T-cell (primary cell): ENCODE measurements at regions not wholly inside any gene's neighbourhood (a gene's known extent, or its start where the extent isn't known, plus 50 kb on each side); places are given as distances from the start of the nearest gene placed in this dataset.
"Not testable (repeated sequence)": the region's sequence is repeated elsewhere in the genome, so short reads cannot be mapped to it uniquely, and the experiment has no call there.

ENCODE experiments used
- ATAC-seq, 4 experiments: fragments of 200-7000 bp in 3 of 4; fragments of 150-1000 bp in 1 of 4; cut with Tn5 transposase; replicated peaks in 1 of 4; 1 replicate in 3 of 4; 2 replicates in 1 of 4; pipeline ENCODE4 v1.10.0; 2021; ENCODE audit warnings: moderate library complexity in 3 of 4, mild to moderate bottlenecking in 2 of 4, moderate number of reproducible peaks in 1 of 4
- CTCF ChIA-PET, 2 donors: fragments of 300-600 bp; sonication (Branson Sonifier 250); formaldehyde crosslinking; loops; one replicate each; lab custom pipeline; 2022; ENCODE audit warnings: antibody characterized with exemption in 2 of 2; lab: Charles Lee
- POLR2A ChIA-PET, 2 donors: fragments of 300-600 bp; sonication (Branson Sonifier 250); formaldehyde crosslinking; loops; one replicate each; lab custom pipeline; 2022; ENCODE audit warnings: antibody characterized with exemption in 2 of 2; lab: Charles Lee
- DNase-seq, 35 experiments: peaks; one replicate each; pipeline versions ENCODE4 v3.0.0 to v3.0.0-alpha.2; 2013 to 2023
- H3K27ac ChIP-seq: one replicate; pipeline ENCODE4 v1.5.1; 2013; ENCODE audit warnings: low read length
- H3K27me3 ChIP-seq, 2 experiments: replicated peaks in 1 of 2; 1 replicate in 1 of 2; 2 replicates in 1 of 2; pipeline versions ENCODE4 v1.6.1 to v1.7.0; 2013; ENCODE audit warnings: low read length in 1 of 2, mixed read lengths in 1 of 2; ENCODE audit not compliant: control insufficient read depth in 2 of 2, insufficient read depth in 2 of 2; ENCODE audit errors: extremely low read depth in 1 of 2
- H3K36me3 ChIP-seq, 2 donors: 1 replicate in 1 of 2; 2 replicates in 1 of 2; pipeline versions ENCODE4 v1.6.1 to v1.7.0; 2013; ENCODE audit warnings: low read length in 1 of 2; ENCODE audit not compliant: control insufficient read depth in 2 of 2, insufficient read depth in 1 of 2; ENCODE audit errors: extremely low read depth in 1 of 2
- H3K4me1 ChIP-seq, 2 experiments: 1 replicate in 1 of 2; 2 replicates in 1 of 2; pipeline versions ENCODE4 v1.6.1 to v1.7.0; 2013; ENCODE audit warnings: low read length in 2 of 2, mixed read lengths in 1 of 2; ENCODE audit not compliant: insufficient read depth in 2 of 2, control insufficient read depth in 1 of 2; ENCODE audit errors: extremely low read depth in 1 of 2
- H3K4me3 ChIP-seq, 2 donors: 1 replicate in 1 of 2; 2 replicates in 1 of 2; pipeline versions ENCODE4 v1.5.1 to v1.7.0; 2013; ENCODE audit warnings: mild to moderate bottlenecking in 2 of 2, low read length in 1 of 2, moderate library complexity in 1 of 2; ENCODE audit not compliant: control insufficient read depth in 1 of 2; ENCODE audit errors: extremely low read depth in 1 of 2
- H3K9me3 ChIP-seq: 2 replicates; pipeline ENCODE4 v1.7.0; 2013
- H3K27ac Mint-ChIP-seq, 2 donors: one replicate each; pipeline ENCODE4 v1.8.0; 2020 to 2021; ENCODE audit warnings: mild to moderate bottlenecking in 2 of 2, mixed read lengths in 2 of 2
- H3K27me3 Mint-ChIP-seq, 2 donors: one replicate each; pipeline ENCODE4 v1.8.0; 2021 to 2022; ENCODE audit warnings: mixed read lengths in 2 of 2
- H3K36me3 Mint-ChIP-seq: one replicate; pipeline ENCODE4 v1.8.0; 2021; ENCODE audit warnings: mixed read lengths
- H3K4me1 Mint-ChIP-seq, 3 donors: one replicate each; pipeline ENCODE4 v1.8.0; 2020 to 2022; ENCODE audit warnings: mixed read lengths in 3 of 3, mild to moderate bottlenecking in 1 of 3
- H3K4me3 Mint-ChIP-seq, 3 donors: one replicate each; pipeline ENCODE4 v1.8.0; 2020 to 2022; ENCODE audit warnings: mild to moderate bottlenecking in 3 of 3, mixed read lengths in 3 of 3, moderate library complexity in 3 of 3
- H3K9me3 Mint-ChIP-seq, 3 donors: one replicate each; pipeline ENCODE4 v1.8.0; 2020 to 2022; ENCODE audit warnings: mixed read lengths in 3 of 3
- WGBS: methylation state at CpG from one replicate; pipeline ENCODE4 v1.1.5; 2013; ENCODE audit warnings: missing lambda C conversion rate; ENCODE audit not compliant: insufficient coverage; 5-methylcytosine and 5-hydroxymethylcytosine counted together

GRCh38 chr5:82969221-82969976 is 107.8 kb downstream of the TMEM167A start:
- H3K4me3 ChIP-seq, H3K9me3 Mint-ChIP-seq, H3K36me3 ChIP-seq, H3K9me3 ChIP-seq, H3K4me1 Mint-ChIP-seq, H3K27me3 Mint-ChIP-seq, H3K4me3 Mint-ChIP-seq, DNase-seq, H3K27ac Mint-ChIP-seq, POLR2A ChIA-PET, H3K27ac ChIP-seq, ATAC-seq, H3K36me3 Mint-ChIP-seq, CTCF ChIA-PET, H3K27me3 ChIP-seq, H3K4me1 ChIP-seq: not testable (repeated sequence)
- WGBS: 66% methylated on average over 3 of the region's 6 CpGs

GRCh38 chr5:82967072-82967471 is 110.1 kb downstream of the TMEM167A start:
- H3K27ac ChIP-seq: no peak overlapping the region
- no peaks in the 10 kb centered on the region for H3K36me3 Mint-ChIP-seq
- no peaks in the 10 kb centered on the region for H3K9me3 ChIP-seq
- H3K4me1 Mint-ChIP-seq: no peaks in the 10 kb centered on the region
- H3K4me3 ChIP-seq: no peak overlapping the region
- H3K27me3 ChIP-seq: no peaks in the 10 kb centered on the region
- no peak overlapping the region for H3K27ac Mint-ChIP-seq
- DNase-seq (no peak), ATAC-seq (no peak)
- no peaks in the 10 kb centered on the region for H3K36me3 ChIP-seq
- H3K27me3 Mint-ChIP-seq: no peaks in the 10 kb centered on the region
- no peaks in the 10 kb centered on the region for H3K9me3 Mint-ChIP-seq
- ChIA-PET POLR2A (no interaction called here), CTCF (no interaction called here)
- H3K4me3 Mint-ChIP-seq: no peak overlapping the region
- H3K4me1 ChIP-seq: no peaks in the 10 kb centered on the region

- POLR2A ChIA-PET: no interaction called here
- DNase-seq (no peak), ATAC-seq (no peak)
- Histone ChIP-seq H3K4me3 (no peak overlapping the region), H3K27ac (no peak overlapping the region), H3K9me3 (peaks cover 2% of the 10 kb centered on the region), H3K27me3 (no peaks in the 10 kb centered on the region), H3K36me3 (no peaks in the 10 kb centered on the region), H3K4me1 (no peaks in the 10 kb centered on the region)
- CTCF ChIA-PET: no interaction called here
- H3K4me1 Mint-ChIP-seq: no peaks in the 10 kb centered on the region
- peaks cover 17 to 24% (median 17%) of the 10 kb centered on the region in 3 donors for H3K9me3 Mint-ChIP-seq
- no peak overlapping the region for H3K4me3 Mint-ChIP-seq
- WGBS: no CpG with 5 or more reads among the region's 1 CpG
- no peaks in the 10 kb centered on the region for H3K27me3 Mint-ChIP-seq
- H3K27ac Mint-ChIP-seq: no peak overlapping the region
- no peaks in the 10 kb centered on the region for H3K36me3 Mint-ChIP-seq
Measured at GRCh38 chr5:82959466-82959865, 117.7 kb downstream of the TMEM167A start.

- Mint-ChIP-seq H3K27me3 (no peaks in the 10 kb centered on the region), H3K27ac (no peak overlapping the region), H3K4me3 (no peak overlapping the region), H3K4me1 (no peaks in the 10 kb centered on the region), H3K9me3 (peaks cover 17 to 24% (median 17%) of the 10 kb centered on the region in 3 donors), H3K36me3 (no peaks in the 10 kb centered on the region)
- DNase-seq (no peak), ATAC-seq (no peak)
- no peaks in the 10 kb centered on the region for H3K27me3 ChIP-seq
- no peak overlapping the region for H3K4me3 ChIP-seq
- peaks cover 2% of the 10 kb centered on the region for H3K9me3 ChIP-seq
- ChIA-PET CTCF (no interaction called here), POLR2A (no interaction called here)
- no peaks in the 10 kb centered on the region for H3K36me3 ChIP-seq
- H3K4me1 ChIP-seq: no peaks in the 10 kb centered on the region
- H3K27ac ChIP-seq: no peak overlapping the region
Measured at GRCh38 chr5:82956600-82956999, 120.6 kb downstream of the TMEM167A start.

- Mint-ChIP-seq H3K27ac (no peak overlapping the region), H3K4me3 (no peak overlapping the region), H3K36me3 (no peaks in the 10 kb centered on the region), H3K27me3 (no peaks in the 10 kb centered on the region), H3K9me3 (peaks cover 16 to 31% (median 17%) of the 10 kb centered on the region in 3 donors), H3K4me1 (no peaks in the 10 kb centered on the region)
- DNase-seq (no peak), ATAC-seq (no peak)
- Histone ChIP-seq H3K27ac (no peak overlapping the region), H3K4me3 (no peak overlapping the region), H3K36me3 (no peaks in the 10 kb centered on the region), H3K9me3 (peaks cover 2% of the 10 kb centered on the region), H3K4me1 (no peaks in the 10 kb centered on the region), H3K27me3 (no peaks in the 10 kb centered on the region)
- CTCF ChIA-PET: no interaction called here
- no CpG with 5 or more reads among the region's 1 CpG for WGBS
- POLR2A ChIA-PET: no interaction called here
Measured at GRCh38 chr5:82952326-82952725, 124.9 kb downstream of the TMEM167A start.

- DNase-seq, H3K27ac ChIP-seq, H3K27ac Mint-ChIP-seq, ATAC-seq, H3K4me1 Mint-ChIP-seq, H3K9me3 Mint-ChIP-seq, H3K4me3 ChIP-seq, H3K9me3 ChIP-seq, H3K4me3 Mint-ChIP-seq, POLR2A ChIA-PET, H3K27me3 Mint-ChIP-seq, H3K36me3 ChIP-seq, CTCF ChIA-PET, H3K4me1 ChIP-seq, H3K27me3 ChIP-seq, H3K36me3 Mint-ChIP-seq: not testable (repeated sequence)
- 89% methylated on average over 8 of the region's 8 CpGs for WGBS
Measured at GRCh38 chr5:82944267-82944666, 132.9 kb downstream of the TMEM167A start.
